Testis (tissue), 2 donors: ENCODE measurements at regions not wholly inside any gene's neighbourhood (a gene's known extent, or its start where the extent isn't known, plus 50 kb on each side); places are given as distances from the start of the nearest gene placed in this dataset.

ENCODE experiments used
- POLR2A ChIP-seq: fragments of 450-650 bp; IDR thresholded peaks from one replicate; pipeline ENCODE4 v1.6.1; 2017; ENCODE audit warnings: antibody characterized with exemption, mild to moderate bottlenecking, moderate library complexity
- TF ChIP-seq, protein P1 (sequence below), 3 experiments: fragments of 450-650 bp in 2 of 3; fragments of 200-600 bp in 1 of 3; sonication (generic) in 1 of 3; IDR thresholded peaks; one replicate each; pipeline ENCODE4 v1.5.1; 2016 to 2019; ENCODE audit warnings: antibody characterized with exemption in 3 of 3, mild to moderate bottlenecking in 2 of 3, moderate library complexity in 1 of 3

GRCh38 chr7:88615336-88615735 lies 144.2 kb upstream of the ZNF804B start:
- TF ChIP-seq, protein P1, sequence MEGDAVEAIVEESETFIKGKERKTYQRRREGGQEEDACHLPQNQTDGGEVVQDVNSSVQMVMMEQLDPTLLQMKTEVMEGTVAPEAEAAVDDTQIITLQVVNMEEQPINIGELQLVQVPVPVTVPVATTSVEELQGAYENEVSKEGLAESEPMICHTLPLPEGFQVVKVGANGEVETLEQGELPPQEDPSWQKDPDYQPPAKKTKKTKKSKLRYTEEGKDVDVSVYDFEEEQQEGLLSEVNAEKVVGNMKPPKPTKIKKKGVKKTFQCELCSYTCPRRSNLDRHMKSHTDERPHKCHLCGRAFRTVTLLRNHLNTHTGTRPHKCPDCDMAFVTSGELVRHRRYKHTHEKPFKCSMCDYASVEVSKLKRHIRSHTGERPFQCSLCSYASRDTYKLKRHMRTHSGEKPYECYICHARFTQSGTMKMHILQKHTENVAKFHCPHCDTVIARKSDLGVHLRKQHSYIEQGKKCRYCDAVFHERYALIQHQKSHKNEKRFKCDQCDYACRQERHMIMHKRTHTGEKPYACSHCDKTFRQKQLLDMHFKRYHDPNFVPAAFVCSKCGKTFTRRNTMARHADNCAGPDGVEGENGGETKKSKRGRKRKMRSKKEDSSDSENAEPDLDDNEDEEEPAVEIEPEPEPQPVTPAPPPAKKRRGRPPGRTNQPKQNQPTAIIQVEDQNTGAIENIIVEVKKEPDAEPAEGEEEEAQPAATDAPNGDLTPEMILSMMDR (IDR thresholded peaks at IDR 0.05) = no peak
- no peak for TF ChIP-seq POLR2A
